Sciatic nerve (tissue), 2 donors: ENCODE measurements at regions not wholly inside any gene's neighbourhood (a gene's known extent, or its start where the extent isn't known, plus 50 kb on each side); places are given as distances from the start of the nearest gene placed in this dataset.

ENCODE experiments used
- ATAC-seq: fragments of 200-7000 bp; cut with Tn5 transposase; one replicate; pipeline ENCODE4 v1.9.1; 2020; ENCODE audit warnings: mild to moderate bottlenecking, moderate library complexity
- DNase-seq: peaks from one replicate; pipeline ENCODE4 v3.0.0-alpha.2; 2020; ENCODE audit warnings: low spot score
- intact Hi-C: fragments of 100-400 bp; cut with DNase I; formaldehyde crosslinking; loops from one replicate; pipeline ENCODE4 v1.14.2; 2022
- donor health status: DM: no; HTN: no; CAD: no.
- donor health status: DM: no; HTN: no; CAD: no.

GRCh38 chr12:130064999-130065398, 97.3 kb upstream of the FZD10 start:
- DNase-seq (no peak), ATAC-seq (no peak)
- intact Hi-C loops, result no loop called here

GRCh38 chr12:130066742-130067141, 95.5 kb upstream of the FZD10 start:
- ATAC-seq (no peak), DNase-seq (no peak)
- intact Hi-C loops, result no loop called here

- DNase-seq, result no peak
- intact Hi-C loops, result no loop called here
- ATAC-seq, result no peak
Measured at GRCh38 chr12:130068741-130069140, 93.5 kb upstream of the FZD10 start.

GRCh38 chr12:130070126-130070611, 92.1 kb upstream of the FZD10 start:
- DNase-seq (no peak), ATAC-seq (peak; percentile 90)
- intact Hi-C loops, result no loop called here

- intact Hi-C loops, result no loop called here
- ATAC-seq, result no peak
Measured at GRCh38 chr12:130073721-130074120, 88.5 kb upstream of the FZD10 start.

GRCh38 chr12:130074661-130075406, 87.4 kb upstream of the FZD10 start:
- DNase-seq (no peak), ATAC-seq (no peak)
- intact Hi-C loops, result no loop called here

More at GRCh38 chr12:130073721-130074120, 88.5 kb upstream of the FZD10 start:
- no peak for DNase-seq

GRCh38 chr12:130075497-130076076, 86.7 kb upstream of the FZD10 start:
- DNase-seq (no peak), ATAC-seq (no peak)
- intact Hi-C loops, result no loop called here

GRCh38 chr12:130076126-130076525, 86.1 kb upstream of the FZD10 start:
- no peak for ATAC-seq
- intact Hi-C loops, result no loop called here
- DNase-seq, result no peak

GRCh38 chr12:130076752-130077151, 85.5 kb upstream of the FZD10 start:
- intact Hi-C loops, result no loop called here
- ATAC-seq (no peak), DNase-seq (no peak)

GRCh38 chr12:130078852-130079251, 83.4 kb upstream of the FZD10 start:
- intact Hi-C loops, result no loop called here
- no peak for DNase-seq
- ATAC-seq, result no peak

- intact Hi-C loops, result no loop called here
- ATAC-seq, result no peak
- DNase-seq, result no peak
Measured at GRCh38 chr12:130079279-130079678, 83.0 kb upstream of the FZD10 start.

- DNase-seq, result no peak
Measured at GRCh38 chr12:130080205-130080604, 82.1 kb upstream of the FZD10 start.

GRCh38 chr12:130081117-130081805, 81.0 kb upstream of the FZD10 start:
- intact Hi-C loops, result no loop called here
- ATAC-seq (no peak), DNase-seq (no peak)

More at GRCh38 chr12:130080205-130080604, 82.1 kb upstream of the FZD10 start:
- ATAC-seq, result no peak
- intact Hi-C loops, result no loop called here

GRCh38 chr12:130083002-130083401, 79.3 kb upstream of the FZD10 start:
- no peak for ATAC-seq
- intact Hi-C loops, result no loop called here
- no peak for DNase-seq

- intact Hi-C loops, result no loop called here
- ATAC-seq, result no peak
- DNase-seq, result no peak
Measured at GRCh38 chr12:130083734-130084133, 78.5 kb upstream of the FZD10 start.

- ATAC-seq, result no peak
- DNase-seq, result no peak
- intact Hi-C loops, result no loop called here
Measured at GRCh38 chr12:130084359-130084758, 77.9 kb upstream of the FZD10 start.

GRCh38 chr12:130086248-130086647, 76.0 kb upstream of the FZD10 start:
- no peak for ATAC-seq
- intact Hi-C loops, result no loop called here

GRCh38 chr12:130086797-130087196, 75.5 kb upstream of the FZD10 start:
- ATAC-seq, result no peak
- intact Hi-C loops, result no loop called here
- DNase-seq, result no peak

More at GRCh38 chr12:130086248-130086647, 76.0 kb upstream of the FZD10 start:
- DNase-seq, result no peak

GRCh38 chr12:130087222-130087621, 75.0 kb upstream of the FZD10 start:
- intact Hi-C loops, result no loop called here
- ATAC-seq (no peak), DNase-seq (no peak)

GRCh38 chr12:130088504-130088903, 73.8 kb upstream of the FZD10 start:
- intact Hi-C loops, result no loop called here
- no peak for DNase-seq
- ATAC-seq, result peak; percentile 55
